Fibroblast of villous mesenchyme (primary cell): ENCODE measurements at regions not wholly inside any gene's neighbourhood (a gene's known extent, or its start where the extent isn't known, plus 50 kb on each side); places are given as distances from the start of the nearest gene placed in this dataset.

ENCODE experiments used
- DNase-seq: peaks from one replicate; pipeline ENCODE4 v3.0.0-alpha.2; 2010; ENCODE audit warnings: low read depth
- H3K4me3 ChIP-seq: 2 replicates; pipeline ENCODE4 v1.5.1; 2011; ENCODE audit warnings: low read depth, mild to moderate bottlenecking, low read length
- TF ChIP-seq, protein P1 (sequence below): IDR thresholded peaks from 2 replicates; pipeline ENCODE4 v1.5.1; 2012; ENCODE audit warnings: low read depth, mild to moderate bottlenecking, low read length; ENCODE audit not compliant: insufficient read depth

DNA sequence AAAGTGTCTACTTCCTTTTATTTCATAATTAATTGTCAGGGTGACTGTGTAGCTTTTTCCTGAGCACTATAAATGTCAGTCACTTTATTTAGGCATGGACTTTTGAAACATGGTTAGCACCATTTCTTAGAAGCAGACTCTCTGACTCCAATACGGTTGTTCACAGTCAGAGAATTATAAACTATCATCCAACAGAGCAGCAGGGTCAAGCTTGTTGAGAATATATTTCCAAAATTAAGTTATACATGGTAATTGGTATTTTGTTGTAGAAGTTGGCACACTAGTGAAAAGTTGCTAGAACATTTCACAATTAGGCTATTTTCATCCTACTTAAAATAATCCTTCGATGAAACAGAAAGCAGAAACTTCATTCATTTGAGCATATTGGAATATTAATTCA, 1155.5 kb upstream of the IGFBP7 start:
- TF ChIP-seq, protein P1, sequence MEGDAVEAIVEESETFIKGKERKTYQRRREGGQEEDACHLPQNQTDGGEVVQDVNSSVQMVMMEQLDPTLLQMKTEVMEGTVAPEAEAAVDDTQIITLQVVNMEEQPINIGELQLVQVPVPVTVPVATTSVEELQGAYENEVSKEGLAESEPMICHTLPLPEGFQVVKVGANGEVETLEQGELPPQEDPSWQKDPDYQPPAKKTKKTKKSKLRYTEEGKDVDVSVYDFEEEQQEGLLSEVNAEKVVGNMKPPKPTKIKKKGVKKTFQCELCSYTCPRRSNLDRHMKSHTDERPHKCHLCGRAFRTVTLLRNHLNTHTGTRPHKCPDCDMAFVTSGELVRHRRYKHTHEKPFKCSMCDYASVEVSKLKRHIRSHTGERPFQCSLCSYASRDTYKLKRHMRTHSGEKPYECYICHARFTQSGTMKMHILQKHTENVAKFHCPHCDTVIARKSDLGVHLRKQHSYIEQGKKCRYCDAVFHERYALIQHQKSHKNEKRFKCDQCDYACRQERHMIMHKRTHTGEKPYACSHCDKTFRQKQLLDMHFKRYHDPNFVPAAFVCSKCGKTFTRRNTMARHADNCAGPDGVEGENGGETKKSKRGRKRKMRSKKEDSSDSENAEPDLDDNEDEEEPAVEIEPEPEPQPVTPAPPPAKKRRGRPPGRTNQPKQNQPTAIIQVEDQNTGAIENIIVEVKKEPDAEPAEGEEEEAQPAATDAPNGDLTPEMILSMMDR: no peak
- DNase-seq: no peak
- H3K4me3 ChIP-seq: no peak overlapping the region

DNA sequence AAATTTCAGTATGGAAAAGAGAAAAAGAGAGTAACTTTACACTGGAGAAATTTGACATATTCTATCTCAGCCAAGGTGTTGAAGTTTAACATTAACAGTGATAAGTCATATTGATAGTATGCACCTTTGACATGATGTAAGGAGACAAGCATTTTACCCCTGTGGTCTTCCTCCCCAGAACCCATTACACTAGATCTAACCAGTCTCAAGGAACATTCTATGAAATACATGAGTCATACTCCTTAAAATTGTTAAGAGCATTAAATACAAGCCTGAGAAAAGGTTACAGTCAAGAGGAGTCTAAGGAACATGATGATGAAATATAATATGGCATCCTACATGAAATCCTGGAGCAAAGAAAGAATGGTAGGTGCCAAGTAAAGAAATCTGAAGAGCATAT, 1151.3 kb upstream of the IGFBP7 start:
- no peak for DNase-seq
- TF ChIP-seq, protein P1: no peak
- no peak overlapping the region for H3K4me3 ChIP-seq

DNA sequence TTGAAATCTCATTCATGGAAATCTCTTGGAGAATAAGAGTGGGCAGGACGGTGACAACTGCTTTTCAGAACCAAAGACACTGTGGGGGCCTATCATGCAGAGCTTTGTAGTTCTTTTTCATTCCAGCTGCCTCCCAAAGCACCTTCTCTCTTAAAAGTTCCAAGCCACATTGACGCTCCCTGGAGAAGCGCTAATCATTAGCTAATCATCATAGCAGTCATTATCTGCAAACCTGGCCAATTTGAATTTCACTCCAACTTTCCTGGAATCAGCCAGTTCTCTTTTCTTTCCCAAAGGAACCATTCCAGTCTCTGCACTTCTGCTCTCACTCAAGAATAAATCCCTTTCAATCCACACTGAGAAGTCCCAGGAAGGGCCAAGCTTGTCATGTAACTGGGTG, 1144.1 kb upstream of the IGFBP7 start:
- DNase-seq: no peak
- TF ChIP-seq, protein P1: no peak
- H3K4me3 ChIP-seq: no peak overlapping the region

DNA sequence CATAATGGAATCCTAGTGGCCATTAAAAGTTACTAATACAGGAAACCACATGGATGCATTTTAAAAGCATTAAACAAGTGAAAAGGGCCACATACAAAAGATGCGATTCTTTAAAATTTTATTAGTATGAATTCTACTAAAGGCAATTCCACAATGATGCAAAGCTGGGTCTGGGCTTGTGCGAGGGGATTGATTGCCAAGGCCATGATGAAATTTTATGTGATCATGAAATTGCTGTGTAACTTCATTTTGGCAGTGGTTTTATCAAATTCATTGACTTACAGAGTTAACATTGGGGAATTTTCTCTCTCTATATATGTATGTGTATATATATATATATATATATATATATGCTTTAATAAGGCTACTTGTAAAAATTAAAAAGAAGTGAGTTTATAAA, 1142.5 kb upstream of the IGFBP7 start:
- H3K4me3 ChIP-seq: no peak overlapping the region
- DNase-seq: no peak
- TF ChIP-seq, protein P1: no peak

DNA sequence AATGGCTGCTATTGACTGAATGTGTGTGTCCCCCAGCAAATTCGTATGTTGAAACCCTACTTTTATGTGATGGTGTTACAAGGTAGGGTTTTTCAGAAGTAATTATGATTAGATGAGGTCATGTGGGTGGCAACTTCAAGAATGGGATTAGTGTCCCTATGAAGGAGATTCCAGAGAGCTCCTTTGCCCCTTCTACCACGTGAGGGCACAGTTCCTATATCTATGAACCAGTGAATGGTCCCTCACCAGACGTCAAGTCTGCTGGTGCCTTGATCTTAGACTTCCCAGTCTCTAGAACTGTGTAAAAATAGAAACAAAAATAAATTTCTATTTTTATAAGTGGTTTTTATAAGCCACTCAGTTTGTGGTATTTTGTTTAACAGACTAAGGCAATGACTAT, 1137.6 kb upstream of the IGFBP7 start:
- H3K4me3 ChIP-seq: no peak overlapping the region
- DNase-seq: no peak
- TF ChIP-seq, protein P1: no peak

DNA sequence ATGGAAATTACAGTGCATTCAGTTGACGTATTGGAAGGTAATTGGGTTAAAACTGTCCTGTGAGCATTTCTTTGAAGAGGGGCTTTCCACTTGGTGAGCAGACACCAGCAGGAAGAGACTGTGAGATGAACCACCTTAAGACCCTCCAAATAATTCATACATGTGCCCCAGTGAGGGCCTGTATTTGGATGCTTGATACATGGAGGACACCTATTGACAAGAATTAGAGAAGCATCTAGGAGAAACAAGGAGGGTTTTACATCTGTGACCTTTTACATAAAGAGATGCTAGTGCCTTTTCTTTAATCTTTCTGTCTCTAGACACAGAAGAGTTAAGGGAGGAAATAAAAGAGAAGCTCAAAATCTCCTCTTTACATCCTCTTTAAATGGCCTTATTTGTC, 1115.3 kb upstream of the IGFBP7 start:
- no peak overlapping the region for H3K4me3 ChIP-seq
- no peak for DNase-seq
- TF ChIP-seq, protein P1: no peak

DNA sequence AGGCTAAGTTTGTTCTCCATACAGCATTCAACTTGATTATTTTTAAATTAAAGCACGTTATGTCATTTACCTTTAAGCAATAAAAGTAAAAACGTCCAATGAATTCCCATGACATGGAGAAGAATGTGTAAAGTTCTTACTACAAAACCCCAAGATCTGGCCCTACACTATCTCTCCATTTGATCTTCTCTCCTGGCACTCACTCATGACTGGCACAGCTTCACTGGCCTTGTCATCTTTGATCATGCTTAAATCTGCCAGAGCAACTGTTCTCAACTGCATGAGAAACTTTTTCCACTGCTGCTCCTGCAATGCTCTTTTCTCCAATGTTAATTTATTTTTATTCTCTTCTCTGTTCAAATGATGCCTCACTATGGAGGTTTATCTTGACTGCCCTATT, 1109.0 kb upstream of the IGFBP7 start:
- TF ChIP-seq, protein P1: no peak
- H3K4me3 ChIP-seq: no peak overlapping the region
- no peak for DNase-seq
